ENCODE measurements at regions not wholly inside any gene's neighbourhood (a gene's known extent, or its start where the extent isn't known, plus 50 kb on each side); places are given as distances from the start of the nearest gene placed in this dataset.

DNA sequence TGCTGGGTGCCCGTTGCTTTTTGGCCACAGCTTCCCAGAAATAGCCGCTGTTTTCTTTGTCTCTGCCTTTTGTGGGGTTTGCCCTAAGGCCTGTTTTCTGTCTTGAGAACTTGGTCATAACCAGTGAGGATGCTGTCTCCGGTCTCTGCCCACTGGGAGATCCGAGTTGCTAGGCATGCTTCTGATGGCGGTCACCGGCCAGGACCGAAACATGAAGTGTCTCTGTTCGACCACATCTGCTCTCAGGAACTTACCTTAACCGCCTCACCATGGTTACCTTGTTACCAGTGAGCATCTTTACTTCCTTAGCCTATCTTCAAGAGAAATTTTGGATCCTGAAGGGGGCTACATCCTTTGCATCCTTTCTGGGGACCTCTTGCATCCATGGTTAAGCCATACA is 91.9 kb downstream of the RTP5 start:
- TF ChIP-seq CTCF (IDR thresholded peaks at IDR 0.05) (no peak), POLR2AphosphoS5 (IDR thresholded peaks at IDR 0.05) (no peak), EP300 (IDR thresholded peaks at IDR 0.05) (no peak)

Data from suprapubic skin (tissue), 4 donors.